ENCODE measurements at regions not wholly inside any gene's neighbourhood (a gene's known extent, or its start where the extent isn't known, plus 50 kb on each side); places are given as distances from the start of the nearest gene placed in this dataset.

DNA sequence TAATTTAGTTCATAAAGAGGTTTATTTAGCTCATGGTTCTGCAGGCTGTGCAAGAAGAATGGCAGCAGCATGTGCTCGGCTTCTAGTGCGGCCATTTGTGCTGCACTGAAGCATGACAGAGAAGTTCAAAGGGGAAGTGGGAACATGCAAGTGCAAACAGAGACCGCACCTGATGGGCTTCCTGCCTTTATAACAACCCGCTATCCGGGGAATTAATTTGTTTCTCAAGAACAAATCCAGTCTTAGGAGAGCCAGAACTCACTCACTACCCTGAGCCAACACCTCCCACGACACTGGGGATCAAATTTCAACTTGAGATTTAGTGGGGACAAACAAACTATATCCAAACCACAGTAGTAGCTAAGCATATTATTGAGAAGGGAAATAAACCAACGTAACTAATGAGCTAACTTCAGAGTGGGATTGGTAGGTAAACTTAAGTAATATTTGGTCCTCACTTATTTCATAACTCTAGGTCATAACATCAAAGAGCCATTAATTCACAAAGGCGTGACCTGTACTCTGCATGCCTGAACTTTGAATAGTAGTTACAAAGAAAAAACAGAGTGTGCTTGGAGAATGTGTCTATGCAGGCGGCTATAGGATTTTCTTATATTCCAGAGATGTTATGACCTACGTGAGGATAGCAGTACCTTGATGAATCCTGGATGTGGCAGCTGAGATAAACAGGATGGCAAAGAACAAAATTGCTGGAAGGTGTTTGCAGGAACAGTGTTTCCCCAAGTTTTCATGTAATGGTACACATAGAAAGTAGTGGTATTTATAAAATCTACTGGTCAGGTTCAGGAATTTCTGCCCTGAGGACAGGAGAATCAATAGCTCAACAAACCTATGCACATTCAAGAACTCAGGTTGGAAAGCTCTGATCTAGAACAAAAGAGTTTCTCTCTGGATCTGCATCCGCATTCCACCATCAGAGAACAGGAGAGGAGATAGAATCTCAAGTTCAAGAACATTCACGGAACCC, 845.9 kb upstream of the ID2 start:
- no peak for DNase-seq
- ATAC-seq = no peak
- no peak for TF ChIP-seq POLR2A (IDR thresholded peaks at IDR 0.05)
- TF ChIP-seq, protein P1, sequence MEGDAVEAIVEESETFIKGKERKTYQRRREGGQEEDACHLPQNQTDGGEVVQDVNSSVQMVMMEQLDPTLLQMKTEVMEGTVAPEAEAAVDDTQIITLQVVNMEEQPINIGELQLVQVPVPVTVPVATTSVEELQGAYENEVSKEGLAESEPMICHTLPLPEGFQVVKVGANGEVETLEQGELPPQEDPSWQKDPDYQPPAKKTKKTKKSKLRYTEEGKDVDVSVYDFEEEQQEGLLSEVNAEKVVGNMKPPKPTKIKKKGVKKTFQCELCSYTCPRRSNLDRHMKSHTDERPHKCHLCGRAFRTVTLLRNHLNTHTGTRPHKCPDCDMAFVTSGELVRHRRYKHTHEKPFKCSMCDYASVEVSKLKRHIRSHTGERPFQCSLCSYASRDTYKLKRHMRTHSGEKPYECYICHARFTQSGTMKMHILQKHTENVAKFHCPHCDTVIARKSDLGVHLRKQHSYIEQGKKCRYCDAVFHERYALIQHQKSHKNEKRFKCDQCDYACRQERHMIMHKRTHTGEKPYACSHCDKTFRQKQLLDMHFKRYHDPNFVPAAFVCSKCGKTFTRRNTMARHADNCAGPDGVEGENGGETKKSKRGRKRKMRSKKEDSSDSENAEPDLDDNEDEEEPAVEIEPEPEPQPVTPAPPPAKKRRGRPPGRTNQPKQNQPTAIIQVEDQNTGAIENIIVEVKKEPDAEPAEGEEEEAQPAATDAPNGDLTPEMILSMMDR (IDR thresholded peaks at IDR 0.05 in 4 of 5, conservative IDR thresholded peaks at IDR 0.05 in 1 of 5) = no peak
- Histone ChIP-seq H3K9me3 (no peaks in the 10 kb centered on the region), H3K27ac (no peak overlapping the region), H3K27me3 (no peaks in the 10 kb centered on the region), H3K36me3 (no peaks in the 10 kb centered on the region), H3K4me3 (no peak overlapping the region), H3K4me1 (peaks cover 0 to 4% of the 10 kb centered on the region in 2 donors)
- intact Hi-C loops (cut with DNase I; ENCODE audit: low total_unique reads) = no loop called here
- in situ Hi-C loops (cut with MboI; ENCODE audit: low sequenced_read_pairs in 4 of 4) = no loop called here

DNA sequence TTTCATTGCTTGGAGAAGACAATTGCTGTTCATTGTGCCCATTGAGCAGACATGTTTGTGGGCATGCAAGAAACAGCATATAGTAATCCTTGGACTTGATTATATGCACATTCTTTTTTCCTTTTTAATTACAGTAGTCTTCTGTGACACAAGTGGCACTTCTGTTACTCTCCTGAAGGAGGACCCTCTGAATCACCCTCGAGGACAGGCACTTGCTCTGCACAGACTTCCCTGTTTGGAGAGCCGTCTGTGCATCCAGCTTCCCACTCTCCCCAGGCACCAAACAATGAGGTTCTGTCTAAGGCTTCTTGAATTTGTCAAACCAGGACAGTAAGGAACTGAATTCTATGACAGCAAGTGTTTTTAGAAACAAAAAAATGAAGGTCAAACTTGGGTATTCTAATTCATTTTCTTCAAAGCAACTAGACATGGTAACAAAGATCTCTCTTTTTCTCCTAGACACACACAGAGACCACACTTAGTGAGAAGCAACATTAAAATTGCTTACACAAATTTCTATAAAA, 844.6 kb upstream of the ID2 start:
- in situ Hi-C loops (cut with MboI; ENCODE audit: low sequenced_read_pairs in 4 of 4) (no loop called here), intact Hi-C loops (cut with DNase I; ENCODE audit: low total_unique reads) (no loop called here)
- no peak overlapping the region for H3K27ac ChIP-seq
- no peaks in the 10 kb centered on the region for H3K9me3 ChIP-seq
- no peak overlapping the region for H3K4me3 ChIP-seq
- H3K4me1 ChIP-seq = peaks cover 0 to 4% of the 10 kb centered on the region in 2 donors
- H3K36me3 ChIP-seq = no peaks in the 10 kb centered on the region
- no peak for TF ChIP-seq POLR2A (IDR thresholded peaks at IDR 0.05)
- TF ChIP-seq, protein P1 (IDR thresholded peaks at IDR 0.05 in 4 of 5, conservative IDR thresholded peaks at IDR 0.05 in 1 of 5) = no peak
- H3K27me3 ChIP-seq = no peaks in the 10 kb centered on the region
- ATAC-seq (no peak), DNase-seq (no peak)

DNA sequence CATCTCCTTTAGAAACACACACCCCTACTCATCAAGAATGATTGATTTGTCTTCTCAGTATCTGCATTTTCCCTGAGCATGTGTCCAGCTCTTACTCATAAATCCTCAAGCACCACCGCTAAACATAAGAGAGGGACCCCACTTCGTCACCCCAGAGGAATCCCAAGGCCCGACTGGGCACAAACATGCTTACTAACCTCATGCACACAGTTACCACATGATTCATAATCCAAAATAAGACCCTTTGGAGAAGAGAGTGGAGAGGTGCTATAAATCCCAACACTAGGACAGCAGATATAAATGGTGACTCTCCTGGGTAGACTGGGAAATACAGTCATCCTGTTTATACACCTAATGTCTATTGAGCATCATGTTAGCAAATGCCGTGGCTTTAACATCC, 843.2 kb upstream of the ID2 start:
- Histone ChIP-seq H3K4me3 (no peak overlapping the region), H3K27me3 (peaks cover 0 to 3% (median 0%) of the 10 kb centered on the region in 3 donors), H3K27ac (no peak overlapping the region), H3K9me3 (no peaks in the 10 kb centered on the region), H3K36me3 (no peaks in the 10 kb centered on the region), H3K4me1 (peaks cover 0 to 4% of the 10 kb centered on the region in 2 donors)
- in situ Hi-C loops (cut with MboI; ENCODE audit: low sequenced_read_pairs in 4 of 4) (no loop called here), intact Hi-C loops (cut with DNase I; ENCODE audit: low total_unique reads) (no loop called here)
- no peak for ATAC-seq
- no peak for DNase-seq
- TF ChIP-seq POLR2A (IDR thresholded peaks at IDR 0.05) = no peak
- TF ChIP-seq, protein P1 (IDR thresholded peaks at IDR 0.05 in 4 of 5, conservative IDR thresholded peaks at IDR 0.05 in 1 of 5) = no peak

DNA sequence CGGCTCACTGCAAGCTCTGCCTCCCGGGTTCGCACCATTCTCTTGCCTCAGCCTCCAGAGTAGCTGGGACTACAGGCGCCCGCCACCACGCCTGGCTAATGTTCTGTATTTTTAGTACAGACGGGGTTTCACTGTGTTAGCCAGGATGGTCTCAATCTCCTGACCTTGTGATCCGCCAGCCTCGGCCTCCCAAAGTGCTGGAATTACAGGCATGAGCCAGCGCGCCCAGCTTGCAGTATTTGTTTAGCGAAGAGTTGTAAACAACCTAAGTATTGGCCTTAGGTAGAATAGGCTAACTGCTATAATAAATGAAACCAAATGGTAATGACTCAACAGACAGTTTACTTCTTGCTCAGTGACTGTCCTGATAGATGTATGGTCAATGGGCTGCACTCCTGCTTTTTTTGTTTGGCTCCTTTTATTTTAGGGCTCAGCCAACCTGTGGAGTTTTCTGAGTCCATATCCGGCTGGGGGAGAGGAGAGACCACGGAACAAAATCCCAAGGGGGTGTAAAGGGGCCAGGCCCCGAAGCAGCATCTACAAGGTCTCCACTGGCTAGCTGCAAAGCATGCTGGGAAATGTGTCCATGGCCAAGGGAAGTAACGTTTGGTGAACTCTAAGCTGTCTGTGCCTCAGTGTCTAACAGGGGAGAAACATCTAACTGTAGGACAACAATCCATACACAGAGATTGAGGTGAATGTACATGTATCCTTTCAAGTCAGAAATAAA, 841.0 kb upstream of the ID2 start:
- TF ChIP-seq, protein P1 (IDR thresholded peaks at IDR 0.05 in 4 of 5, conservative IDR thresholded peaks at IDR 0.05 in 1 of 5) = no peak
- TF ChIP-seq POLR2A (IDR thresholded peaks at IDR 0.05) = no peak
- in situ Hi-C loops (cut with MboI; ENCODE audit: low sequenced_read_pairs in 4 of 4) = no loop called here
- ATAC-seq (no peak), DNase-seq (no peak)
- Histone ChIP-seq H3K4me1 (no peaks in the 10 kb centered on the region), H3K27ac (no peak overlapping the region), H3K9me3 (no peaks in the 10 kb centered on the region), H3K4me3 (no peak overlapping the region), H3K36me3 (no peaks in the 10 kb centered on the region), H3K27me3 (peaks cover 0 to 3% (median 0%) of the 10 kb centered on the region in 3 donors)
- intact Hi-C loops (cut with DNase I; ENCODE audit: low total_unique reads) = no loop called here
